Kidney (tissue), 13 donors: ENCODE measurements at regions not wholly inside any gene's neighbourhood (a gene's known extent, or its start where the extent isn't known, plus 50 kb on each side); places are given as distances from the start of the nearest gene placed in this dataset.
"Not testable (repeated sequence)": the region's sequence is repeated elsewhere in the genome, so short reads cannot be mapped to it uniquely, and the experiment has no call there.

Experiments used
- DNase-seq, 5 donors: peaks; one replicate each; pipeline ENCODE4 v3.0.0-alpha.2; 2013 to 2020
- FAIRE-seq: peaks from 2 replicates; lab custom pipeline; 2012; peaks lifted over from hg19 to GRCh38; lab: Jason Lieb, UNC
- H3K27ac ChIP-seq, 2 donors: one replicate each; pipeline ENCODE4 v1.7.0; 2013; ENCODE audit warnings: low read depth in 2 of 2, low read length in 2 of 2, inconsistent platforms in 1 of 2
- H3K27me3 ChIP-seq: one replicate; pipeline ENCODE4 v1.7.1; 2013; ENCODE audit warnings: low read length, inconsistent platforms; ENCODE audit not compliant: control insufficient read depth, insufficient read depth
- H3K36me3 ChIP-seq, 3 donors: one replicate each; pipeline versions ENCODE4 v1.7.0 to v1.7.1; 2013; ENCODE audit warnings: low read length in 3 of 3, control low read depth in 1 of 3, inconsistent platforms in 1 of 3; ENCODE audit not compliant: insufficient read depth in 3 of 3, control insufficient read depth in 2 of 3
- H3K4me1 ChIP-seq, 3 donors: one replicate each; pipeline versions ENCODE4 v1.7.0 to v1.7.1; 2013; ENCODE audit warnings: low read length in 3 of 3, inconsistent platforms in 1 of 3, low read depth in 1 of 3; ENCODE audit not compliant: control insufficient read depth in 2 of 3, insufficient read depth in 2 of 3
- H3K4me3 ChIP-seq, 3 donors: one replicate each; pipeline versions ENCODE4 v1.7.0 to v1.8.1; 2013; ENCODE audit warnings: low read length in 3 of 3, control low read depth in 1 of 3, inconsistent platforms in 1 of 3
- H3K9ac ChIP-seq, 3 donors: one replicate each; pipeline versions ENCODE4 v1.7.0 to v1.7.1; 2013; ENCODE audit warnings: low read length in 3 of 3, control low read depth in 1 of 3, inconsistent platforms in 1 of 3
- H3K9me3 ChIP-seq, 3 donors: one replicate each; pipeline versions ENCODE4 v1.7.0 to v1.7.1; 2013; ENCODE audit warnings: low read length in 3 of 3, control low read depth in 1 of 3, inconsistent platforms in 1 of 3; ENCODE audit not compliant: control insufficient read depth in 2 of 3, insufficient read depth in 1 of 3
- CTCF ChIP-seq: IDR thresholded peaks from 3 replicates; pipeline ENCODE4 v1.5.1; 2012; ENCODE audit warnings: mild to moderate bottlenecking, moderate library complexity, borderline replicate concordance; ENCODE audit not compliant: insufficient read depth; ENCODE audit errors: extremely low read depth
- intact Hi-C: fragments of 100-400 bp; cut with DNase I; formaldehyde crosslinking; loops from one replicate; pipeline ENCODE4 v1.11.1; 2022
- donor health status: control.
- donor health status: control.
- donor health status: control.
- donor health status: control.
- donor health status: control.
- donor health status: DM: yes; HTN: yes; CAD: no.
- donor health status: Normal renal cell carcinoma (clear cell type).

DNA sequence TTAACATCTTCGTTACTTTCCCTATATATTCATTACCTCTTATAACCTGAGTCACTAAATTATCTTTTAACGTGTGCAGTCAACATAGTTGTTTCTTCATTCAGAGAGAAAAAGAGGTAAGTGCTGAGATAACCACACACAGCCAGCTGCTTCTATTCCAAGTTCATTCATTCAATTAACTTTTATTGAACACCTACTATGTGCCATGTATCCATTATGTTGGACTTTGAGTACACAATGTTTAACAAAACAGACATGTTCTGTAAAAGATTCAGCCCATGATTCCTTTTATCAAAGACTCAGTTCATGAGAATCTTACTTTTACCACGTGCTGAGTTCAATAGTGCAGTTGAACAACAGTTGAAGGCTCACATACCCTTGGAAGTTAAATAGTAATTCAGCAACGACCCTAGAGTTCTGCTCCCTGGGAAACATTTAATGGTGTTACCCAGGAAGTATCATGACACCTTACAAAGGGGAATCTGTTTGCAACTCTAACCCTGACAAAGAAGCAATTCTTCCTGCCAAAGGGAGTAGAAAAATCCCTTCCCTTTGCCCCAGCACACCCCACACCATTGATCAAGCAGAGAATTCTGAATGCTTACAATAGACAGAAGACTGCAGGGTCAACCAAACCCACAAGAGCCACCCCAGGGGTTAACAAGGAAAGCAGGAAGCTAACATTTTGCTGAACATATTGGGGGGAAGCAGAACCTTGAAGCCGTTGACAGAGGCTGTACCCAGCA is 595.8 kb downstream of the STK39 start:
- H3K9ac ChIP-seq = no peak overlapping the region
- no peak overlapping the region for H3K27ac ChIP-seq
- no peak for TF ChIP-seq CTCF
- intact Hi-C loops = no loop called here
- H3K4me1 ChIP-seq = no peaks in the 10 kb centered on the region
- no peak overlapping the region for H3K4me3 ChIP-seq
- H3K9me3 ChIP-seq = no peaks in the 10 kb centered on the region
- H3K27me3 ChIP-seq = no peaks in the 10 kb centered on the region
- H3K36me3 ChIP-seq = no peaks in the 10 kb centered on the region
- FAIRE-seq (no peak), DNase-seq (peak in 1 of 5 donors; percentile 13)

DNA sequence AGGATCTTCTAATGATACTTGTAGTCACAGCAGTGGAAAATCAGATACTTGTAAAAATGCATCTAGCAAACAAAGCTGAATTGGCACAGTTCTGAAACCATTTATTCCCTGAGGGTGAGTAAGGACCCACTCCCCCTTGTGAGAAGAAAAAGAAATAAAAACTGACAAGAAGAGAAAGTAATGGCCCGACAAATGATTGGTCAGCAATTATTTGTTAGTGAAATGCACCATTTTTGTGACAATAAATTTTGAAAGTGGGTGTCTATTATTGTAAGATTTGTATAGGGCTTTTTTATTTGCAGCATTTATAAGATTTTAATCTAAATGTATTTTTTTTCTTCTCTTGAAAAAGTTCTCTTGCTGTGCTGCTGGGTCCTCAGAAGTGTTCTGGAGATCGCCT is 600.8 kb downstream of the STK39 start:
- DNase-seq = no peak
- no peak for FAIRE-seq
- no peak for TF ChIP-seq CTCF
- no peak overlapping the region for H3K4me3 ChIP-seq
- intact Hi-C loops = no loop called here
- no peaks in the 10 kb centered on the region for H3K27me3 ChIP-seq
- H3K4me1 ChIP-seq = no peaks in the 10 kb centered on the region
- H3K9ac ChIP-seq = no peak overlapping the region
- no peak overlapping the region for H3K27ac ChIP-seq
- H3K36me3 ChIP-seq = no peaks in the 10 kb centered on the region
- H3K9me3 ChIP-seq = no peaks in the 10 kb centered on the region

GRCh38 chr2:167640096-167640495 is 607.3 kb downstream of the STK39 start:
- no peak for TF ChIP-seq CTCF
- intact Hi-C loops = no loop called here
- Histone ChIP-seq H3K27me3 (no peaks in the 10 kb centered on the region), H3K4me1 (no peaks in the 10 kb centered on the region), H3K9me3 (no peaks in the 10 kb centered on the region), H3K36me3 (no peaks in the 10 kb centered on the region), H3K9ac (no peak overlapping the region), H3K4me3 (no peak overlapping the region), H3K27ac (no peak overlapping the region)
- FAIRE-seq (no peak), DNase-seq (no peak)

GRCh38 chr2:167637741-167638140 is 609.7 kb downstream of the STK39 start:
- Histone ChIP-seq H3K4me1 (no peaks in the 10 kb centered on the region), H3K9ac (no peak overlapping the region), H3K27ac (no peak overlapping the region), H3K9me3 (no peaks in the 10 kb centered on the region), H3K27me3 (no peaks in the 10 kb centered on the region), H3K36me3 (no peaks in the 10 kb centered on the region), H3K4me3 (no peak overlapping the region)
- FAIRE-seq = no peak
- intact Hi-C loops = no loop called here
- TF ChIP-seq CTCF = no peak
- DNase-seq = no peak

DNA sequence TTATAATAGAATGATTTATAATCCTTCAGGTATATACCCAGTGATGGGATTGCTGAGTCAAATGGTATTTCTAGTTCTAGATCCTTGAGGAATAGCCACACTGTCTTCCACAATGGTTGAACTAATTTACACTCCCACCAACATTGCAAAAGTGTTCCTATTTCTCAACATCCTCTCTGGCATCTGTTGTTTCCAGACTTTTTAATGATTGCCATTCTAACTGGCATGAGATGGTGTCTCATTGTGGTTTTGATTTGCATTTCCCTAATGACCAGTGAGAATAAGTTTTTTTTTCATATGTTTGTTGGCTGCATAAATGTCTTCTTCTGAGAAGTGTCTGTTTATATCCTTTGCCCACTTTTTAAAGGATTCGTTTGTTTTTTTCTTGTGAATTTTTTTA is 615.1 kb downstream of the STK39 start:
- H3K4me1 ChIP-seq, H3K4me3 ChIP-seq, H3K27ac ChIP-seq, H3K9me3 ChIP-seq, H3K36me3 ChIP-seq, FAIRE-seq, H3K27me3 ChIP-seq, intact Hi-C loops, H3K9ac ChIP-seq, DNase-seq: not testable (repeated sequence)
